H1 (cell line): ENCODE measurements at regions not wholly inside any gene's neighbourhood (a gene's known extent, or its start where the extent isn't known, plus 50 kb on each side); places are given as distances from the start of the nearest gene placed in this dataset.

ENCODE experiments used
- CHD1 ChIP-seq: IDR thresholded peaks from 2 replicates; pipeline ENCODE4 v1.6.1; 2012; ENCODE audit warnings: low read depth, low read length, improper control_type of control experiment
- CHD2 ChIP-seq: IDR thresholded peaks from 2 replicates; pipeline ENCODE4 v1.6.1; 2012; ENCODE audit warnings: low read length, improper control_type of control experiment
- CHD7 ChIP-seq: fragments of 300-600 bp; sonication (generic); IDR thresholded peaks from 2 replicates; pipeline ENCODE4 v1.7.1; 2012; ENCODE audit warnings: low read length, moderate library complexity, mild to moderate bottlenecking, inconsistent platforms; ENCODE audit not compliant: insufficient replicate concordance
- FOSL1 ChIP-seq: IDR thresholded peaks from 2 replicates; pipeline ENCODE4 v1.6.1; 2011; ENCODE audit warnings: mild to moderate bottlenecking, low read depth, low read length, moderate library complexity; ENCODE audit not compliant: insufficient read depth
- KDM5A ChIP-seq: fragments of 200-600 bp; IDR thresholded peaks from 2 replicates; pipeline ENCODE4 v1.7.1; 2012; ENCODE audit warnings: mild to moderate bottlenecking, low read length, inconsistent platforms, mixed read lengths
- TAF1 ChIP-seq: IDR thresholded peaks from 2 replicates; pipeline ENCODE4 v1.6.1; 2011; ENCODE audit warnings: mild to moderate bottlenecking, low read depth, low read length
- TCF12 ChIP-seq: IDR thresholded peaks from 2 replicates; pipeline ENCODE4 v1.6.1; 2011; ENCODE audit warnings: low read depth, mild to moderate bottlenecking, low read length

DNA sequence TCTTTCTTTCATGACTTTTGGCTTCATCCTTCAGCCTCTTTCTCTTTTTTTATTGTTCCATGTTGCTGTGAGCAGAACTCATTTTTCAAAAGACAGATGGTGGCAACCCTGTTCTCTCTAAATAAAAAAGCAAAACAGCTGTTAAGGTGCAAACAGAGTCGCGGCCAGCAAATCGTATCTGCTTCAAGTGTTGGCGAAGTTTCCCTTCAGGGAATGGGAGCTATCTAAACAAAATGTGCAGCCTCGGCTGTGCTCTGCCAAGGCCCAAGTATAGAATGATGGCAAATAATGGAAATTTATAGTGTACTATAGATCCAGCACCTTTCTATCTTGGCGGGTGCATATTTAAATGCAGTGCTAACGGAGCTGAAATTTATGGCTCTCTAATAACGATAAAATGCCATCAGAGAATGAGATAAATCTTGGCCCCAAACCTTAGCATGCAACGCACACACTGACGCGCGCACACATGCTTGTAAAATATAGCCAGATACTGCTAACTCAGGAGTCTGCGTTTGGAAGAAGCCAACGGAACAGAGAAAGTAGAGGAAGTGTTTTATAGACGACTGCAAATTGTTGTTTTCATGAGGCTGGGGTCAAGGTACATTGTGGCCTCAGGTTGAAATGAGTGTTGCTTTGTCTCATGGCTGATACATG lies 315.5 kb upstream of the RBFOX1 start (continued):
- TF ChIP-seq CHD7 (no peak), CHD1 (no peak), FOSL1 (no peak), CHD2 (no peak), KDM5A (no peak), TCF12 (no peak), TAF1 (no peak)
